ENCODE measurements at regions not wholly inside any gene's neighbourhood (a gene's known extent, or its start where the extent isn't known, plus 50 kb on each side); places are given as distances from the start of the nearest gene placed in this dataset.

GRCh38 chr14:54010981-54011380, 54.4 kb upstream of the BMP4 start:
- H2AFZ ChIP-seq (ENCODE audit: low read length) = no peak overlapping the region
- no peaks in the 10 kb centered on the region for H3K23me2 ChIP-seq (ENCODE audit: low read depth, low read length)
- H3K79me2 ChIP-seq (ENCODE audit: control insufficient read depth in 1 of 2, insufficient read depth in 2 of 2, low read length in 2 of 2) = no peaks in the 10 kb centered on the region
- no peak overlapping the region for H4K5ac ChIP-seq (ENCODE audit: insufficient read length, low read depth, low read length)
- no peak overlapping the region for H2BK120ac ChIP-seq (replicated peaks; ENCODE audit: low read depth, low read length)
- H2BK12ac ChIP-seq (ENCODE audit: low read depth, low read length) = no peak overlapping the region
- WGBS, 2 experiments (ENCODE audit: extremely low coverage in 1 of 2, insufficient coverage in 1 of 2, insufficient read length in 1 of 2, insufficient replicate concordance in 2 of 2, low coverage in 1 of 2, low lambda C conversion rate in 2 of 2, missing lambda C conversion rate in 1 of 2) = 92% methylated on average over 2 of the region's 2 CpGs; no CpG with 5 or more reads in 1 of the 2 experiments
- no peak overlapping the region for H3K23ac ChIP-seq (ENCODE audit: insufficient read length)
- 0 out of 7 replicates have a peak, but pooled peaks cover 0 to 2% (median 0%) of the 10 kb centered on the region in 4 experiments for H3K4me1 ChIP-seq (replicated peaks in 1 of 4; ENCODE audit: control insufficient read depth in 3 of 4, insufficient read depth in 4 of 4, low read length in 3 of 4)
- H3K56ac ChIP-seq (replicated peaks; ENCODE audit: insufficient read length, low read depth, low read length) = no peak overlapping the region
- H3K27me3 ChIP-seq (replicated peaks in 1 of 4; ENCODE audit: control insufficient read depth in 3 of 4, extremely low read depth in 1 of 4, insufficient read depth in 3 of 4, low read length in 3 of 4) = no peaks in the 10 kb centered on the region
- H3K4me2 ChIP-seq (ENCODE audit: insufficient read depth in 1 of 2, low read depth in 2 of 2, low read length in 2 of 2) = no peak overlapping the region
- H3K27ac ChIP-seq (ENCODE audit: low read depth, low read length) = no peak overlapping the region
- no peaks in the 10 kb centered on the region for H4K20me1 ChIP-seq (replicated peaks in 1 of 2; ENCODE audit: control insufficient read depth in 1 of 2, insufficient read depth in 2 of 2, low read length in 2 of 2)
- H3K4me3 ChIP-seq (ENCODE audit: extremely low read depth in 1 of 4, insufficient read depth in 2 of 4, low read depth in 3 of 4, low read length in 4 of 4) = no peak overlapping the region
- no peak for TF ChIP-seq HDAC6 (IDR thresholded peaks at IDR 0.05; ENCODE audit: low read depth, low read length)
- TF ChIP-seq RBBP5 (IDR thresholded peaks at IDR 0.05; ENCODE audit: borderline replicate concordance, low read depth, low read length) = no peak
- TF ChIP-seq CBX8 (IDR thresholded peaks at IDR 0.05; ENCODE audit: borderline replicate concordance, low read depth, low read length) = no peak
- TF ChIP-seq SIRT6 (IDR thresholded peaks at IDR 0.05; ENCODE audit: low read length) = no peak
- no peak for TF ChIP-seq ATF3 (IDR thresholded peaks at IDR 0.05; ENCODE audit: insufficient read depth, low read depth, low read length)
- TF ChIP-seq NANOG (IDR thresholded peaks at IDR 0.05; ENCODE audit: insufficient read depth, low read depth, low read length, poor library complexity, severe bottlenecking) = no peak
- TF ChIP-seq SUZ12 (IDR thresholded peaks at IDR 0.05; ENCODE audit: low read length) = no peak
- no peak for TF ChIP-seq JUN (IDR thresholded peaks at IDR 0.05; ENCODE audit: low read depth, low read length)
- ChIA-PET POLR2A (ENCODE audit: partially characterized antibody) (no interaction called here), CTCF (ENCODE audit: partially characterized antibody) (interaction anchor here (1.5 to 2.1 kb wide), 2 partner anchors 10 to 318 kb away, joined by 3 to 8 read pairs; no protein-coding TSS in a partner anchor)
- no peak overlapping the region for H3K18ac ChIP-seq (ENCODE audit: extremely low read depth, low read length)
- no peak overlapping the region for H3K4ac ChIP-seq (replicated peaks; ENCODE audit: insufficient read length, low read depth, low read length)
- no peak overlapping the region for H4K91ac ChIP-seq (replicated peaks; ENCODE audit: insufficient read length, low read length)
- H2BK20ac ChIP-seq (ENCODE audit: low read length) = no peak overlapping the region
- DNase-seq (ENCODE audit: low read depth in 1 of 2, low spot score in 2 of 2) (no peak), FAIRE-seq (no peak)
- no peak overlapping the region for H3K14ac ChIP-seq (ENCODE audit: insufficient read length)
- no peak overlapping the region for H4K8ac ChIP-seq (ENCODE audit: extremely low read depth, insufficient read depth, low read length)
- no peaks in the 10 kb centered on the region for H3K36me3 ChIP-seq (ENCODE audit: control insufficient read depth in 2 of 4, insufficient read depth in 4 of 4, low read length in 3 of 4)
- H3K9ac ChIP-seq (replicated peaks in 1 of 4; ENCODE audit: extremely low read depth in 1 of 4, low read depth in 3 of 4, low read length in 3 of 4) = no peak overlapping the region
- no peak overlapping the region for H2BK5ac ChIP-seq (ENCODE audit: low read depth, low read length)
- no peak overlapping the region for H2AK5ac ChIP-seq (ENCODE audit: low read depth, low read length)
- no peaks in the 10 kb centered on the region for H3K79me1 ChIP-seq (ENCODE audit: low read depth, low read length)
- H2BK15ac ChIP-seq (ENCODE audit: low read length) = no peak overlapping the region
- H3K9me3 ChIP-seq (ENCODE audit: insufficient read depth in 2 of 2, low read depth in 1 of 2, low read length in 1 of 2) = no peaks in the 10 kb centered on the region
